ENCODE measurements at regions not wholly inside any gene's neighbourhood (a gene's known extent, or its start where the extent isn't known, plus 50 kb on each side); places are given as distances from the start of the nearest gene placed in this dataset.

DNA sequence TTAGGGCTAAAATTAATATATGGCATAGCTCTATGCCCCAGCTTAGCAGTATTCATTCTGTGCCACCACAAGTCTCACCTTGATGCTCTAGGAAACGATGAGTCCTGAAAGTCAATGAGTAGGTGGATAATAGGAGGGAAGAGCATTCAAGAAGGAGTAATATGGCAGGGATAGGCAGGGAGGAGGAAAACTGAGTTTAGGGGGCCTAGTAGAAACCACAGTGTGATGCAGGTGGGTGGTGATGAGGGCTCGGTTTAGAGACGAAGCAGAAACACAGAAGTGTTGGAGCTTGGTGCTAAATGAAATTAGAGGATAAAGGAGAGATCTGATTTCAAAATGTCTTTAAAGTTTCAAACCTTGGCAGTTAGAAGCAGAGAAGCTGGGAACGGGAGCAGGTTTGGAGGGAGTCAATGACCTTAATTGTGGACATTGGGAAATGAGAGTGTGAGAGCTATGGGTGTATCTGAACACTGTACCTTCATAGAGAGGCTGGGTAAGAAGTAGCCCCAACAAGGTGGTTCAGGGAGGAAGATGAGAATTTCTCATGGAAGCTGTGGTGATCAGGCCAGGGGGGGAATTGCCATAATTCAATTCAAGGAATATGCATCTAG is 144.7 kb upstream of the CPSF6 start:
- TF ChIP-seq, protein P1, sequence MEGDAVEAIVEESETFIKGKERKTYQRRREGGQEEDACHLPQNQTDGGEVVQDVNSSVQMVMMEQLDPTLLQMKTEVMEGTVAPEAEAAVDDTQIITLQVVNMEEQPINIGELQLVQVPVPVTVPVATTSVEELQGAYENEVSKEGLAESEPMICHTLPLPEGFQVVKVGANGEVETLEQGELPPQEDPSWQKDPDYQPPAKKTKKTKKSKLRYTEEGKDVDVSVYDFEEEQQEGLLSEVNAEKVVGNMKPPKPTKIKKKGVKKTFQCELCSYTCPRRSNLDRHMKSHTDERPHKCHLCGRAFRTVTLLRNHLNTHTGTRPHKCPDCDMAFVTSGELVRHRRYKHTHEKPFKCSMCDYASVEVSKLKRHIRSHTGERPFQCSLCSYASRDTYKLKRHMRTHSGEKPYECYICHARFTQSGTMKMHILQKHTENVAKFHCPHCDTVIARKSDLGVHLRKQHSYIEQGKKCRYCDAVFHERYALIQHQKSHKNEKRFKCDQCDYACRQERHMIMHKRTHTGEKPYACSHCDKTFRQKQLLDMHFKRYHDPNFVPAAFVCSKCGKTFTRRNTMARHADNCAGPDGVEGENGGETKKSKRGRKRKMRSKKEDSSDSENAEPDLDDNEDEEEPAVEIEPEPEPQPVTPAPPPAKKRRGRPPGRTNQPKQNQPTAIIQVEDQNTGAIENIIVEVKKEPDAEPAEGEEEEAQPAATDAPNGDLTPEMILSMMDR (IDR thresholded peaks at IDR 0.05; ENCODE audit: unreplicated experiment) = no peak
- Mint-ChIP-seq H3K36me3 (ENCODE audit: insufficient read depth) (no peaks in the 10 kb centered on the region), H3K4me3 (ENCODE audit: low read depth) (no peak overlapping the region), H3K9me3 (ENCODE audit: low read depth) (no peaks in the 10 kb centered on the region), H3K4me1 (ENCODE audit: low read depth) (peaks cover 5% of the 10 kb centered on the region), H3K27me3 (peaks cover 5% of the 10 kb centered on the region), H3K27ac (no peak overlapping the region)
- no peak for DNase-seq (ENCODE audit: low spot score, unreplicated experiment)

DNA sequence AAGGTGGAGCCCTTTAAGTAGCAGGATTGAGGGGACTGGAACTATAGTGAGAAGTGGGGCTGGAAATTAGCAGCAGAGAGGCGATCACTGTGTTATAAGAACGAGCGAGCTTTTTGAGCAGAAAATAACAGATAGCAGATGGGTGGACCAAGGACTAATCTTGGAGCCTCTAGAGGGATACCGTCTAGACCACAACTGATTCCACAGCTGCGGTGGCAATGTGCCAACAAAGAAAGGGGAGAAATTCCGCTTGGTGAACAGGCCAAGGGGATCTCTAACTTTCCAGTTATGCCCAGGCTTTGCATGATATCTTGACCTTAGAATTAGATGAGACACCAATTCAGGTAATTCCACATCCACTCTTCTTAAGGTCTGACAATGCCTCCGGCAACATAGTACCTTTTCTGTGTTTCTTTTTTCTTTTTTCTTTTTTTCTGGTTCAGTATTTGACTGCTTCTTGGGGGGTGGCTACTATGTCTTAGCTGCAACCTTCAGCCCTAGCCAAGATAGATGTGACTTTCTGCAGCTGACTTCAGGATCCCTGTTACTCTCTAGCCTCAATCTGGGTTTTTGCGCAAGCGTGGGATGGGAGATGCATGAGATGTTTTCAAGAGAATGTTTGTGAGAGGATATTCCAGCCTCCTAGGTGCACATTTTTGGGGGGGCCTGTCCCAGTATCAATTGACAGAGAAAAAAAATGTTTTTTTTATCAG is 143.4 kb upstream of the CPSF6 start:
- Mint-ChIP-seq H3K9me3 (ENCODE audit: low read depth) (no peaks in the 10 kb centered on the region), H3K27me3 (peaks cover 5% of the 10 kb centered on the region), H3K36me3 (ENCODE audit: insufficient read depth) (no peaks in the 10 kb centered on the region), H3K4me1 (ENCODE audit: low read depth) (peaks cover 5% of the 10 kb centered on the region), H3K27ac (no peak overlapping the region), H3K4me3 (ENCODE audit: low read depth) (no peak overlapping the region)
- no peak for DNase-seq (ENCODE audit: low spot score, unreplicated experiment)
- TF ChIP-seq, protein P1 (IDR thresholded peaks at IDR 0.05; ENCODE audit: unreplicated experiment) = no peak

DNA sequence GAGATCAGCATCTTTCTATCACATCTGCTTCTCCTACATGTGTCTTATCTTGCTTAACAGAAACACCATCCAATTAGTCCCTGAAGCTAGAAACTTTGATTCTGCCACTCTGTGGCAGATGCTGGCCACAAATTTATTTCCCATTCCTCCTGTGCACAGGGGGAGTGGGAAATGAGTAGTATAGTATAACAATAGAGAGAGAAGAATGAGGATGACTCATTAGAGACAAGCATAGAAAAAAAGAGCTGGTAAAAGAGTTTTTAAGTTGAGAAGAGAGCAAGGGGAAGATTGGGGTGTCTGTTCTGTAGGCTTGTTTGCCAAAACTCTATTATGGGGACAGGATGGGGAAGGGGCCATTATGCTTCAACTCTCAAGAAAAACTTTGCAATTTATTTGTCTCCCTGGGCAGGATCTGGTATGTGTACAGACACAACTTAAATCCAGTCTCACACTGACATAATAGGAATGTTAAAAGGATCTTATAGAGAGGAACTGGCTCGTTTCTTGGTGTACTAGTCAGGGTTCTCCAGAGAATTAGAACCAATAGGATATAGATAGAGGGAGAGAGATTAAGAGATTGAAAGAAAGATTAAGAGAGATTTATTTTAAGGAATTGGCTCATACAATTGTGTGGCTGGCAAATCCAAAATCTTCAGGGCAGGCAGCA is 142.6 kb upstream of the CPSF6 start:
- H3K36me3 Mint-ChIP-seq (ENCODE audit: insufficient read depth) = no peaks in the 10 kb centered on the region
- no peak overlapping the region for H3K27ac Mint-ChIP-seq
- peaks cover 5% of the 10 kb centered on the region for H3K4me1 Mint-ChIP-seq (ENCODE audit: low read depth)
- H3K9me3 Mint-ChIP-seq (ENCODE audit: low read depth) = no peaks in the 10 kb centered on the region
- H3K4me3 Mint-ChIP-seq (ENCODE audit: low read depth) = no peak overlapping the region
- peaks cover 5% of the 10 kb centered on the region for H3K27me3 Mint-ChIP-seq
- no peak for DNase-seq (ENCODE audit: low spot score, unreplicated experiment)
- TF ChIP-seq, protein P1 (IDR thresholded peaks at IDR 0.05; ENCODE audit: unreplicated experiment) = no peak

DNA sequence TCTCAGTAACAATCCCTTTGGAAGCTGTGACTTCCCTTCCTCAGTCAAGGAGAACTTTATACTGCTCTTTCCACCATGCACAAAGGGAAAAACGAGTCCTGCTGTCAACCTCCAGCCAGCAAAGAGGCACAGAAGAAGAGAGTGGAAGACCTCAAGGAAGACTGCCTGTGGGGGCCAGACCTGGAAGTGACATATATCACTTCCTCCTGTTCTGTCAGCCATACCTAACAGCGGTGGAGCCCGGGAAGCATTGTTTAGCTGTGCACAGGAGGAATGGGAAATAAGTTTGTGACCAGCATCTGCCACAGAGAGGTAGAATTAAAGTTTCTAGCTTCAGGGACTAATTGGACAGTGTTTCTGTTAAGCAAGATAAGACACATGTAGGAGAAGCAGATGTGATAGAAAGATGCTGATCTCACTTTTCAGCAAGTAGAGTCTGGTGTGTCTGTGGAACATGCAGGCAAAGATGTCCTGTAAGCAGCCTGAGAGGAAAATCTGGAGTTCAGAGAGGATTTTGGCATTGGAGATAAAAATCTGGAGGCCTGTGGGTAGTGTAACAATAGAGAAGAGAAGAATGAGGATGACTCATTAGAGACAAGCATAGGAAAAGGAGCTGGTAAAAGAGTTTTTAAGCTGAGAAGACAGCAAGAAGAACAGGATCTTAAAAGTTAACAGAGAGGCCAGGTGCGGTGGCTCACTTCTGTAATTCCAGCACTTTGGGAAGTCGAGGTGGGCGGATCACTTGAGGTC is 141.6 kb upstream of the CPSF6 start:
- Mint-ChIP-seq H3K27ac (no peak overlapping the region), H3K4me3 (ENCODE audit: low read depth) (no peak overlapping the region), H3K9me3 (ENCODE audit: low read depth) (no peaks in the 10 kb centered on the region), H3K4me1 (ENCODE audit: low read depth) (peaks cover 1% of the 10 kb centered on the region), H3K27me3 (peaks cover 5% of the 10 kb centered on the region), H3K36me3 (ENCODE audit: insufficient read depth) (no peaks in the 10 kb centered on the region)
- no peak for DNase-seq (ENCODE audit: low spot score, unreplicated experiment)
- TF ChIP-seq, protein P1 (IDR thresholded peaks at IDR 0.05; ENCODE audit: unreplicated experiment) = no peak

DNA sequence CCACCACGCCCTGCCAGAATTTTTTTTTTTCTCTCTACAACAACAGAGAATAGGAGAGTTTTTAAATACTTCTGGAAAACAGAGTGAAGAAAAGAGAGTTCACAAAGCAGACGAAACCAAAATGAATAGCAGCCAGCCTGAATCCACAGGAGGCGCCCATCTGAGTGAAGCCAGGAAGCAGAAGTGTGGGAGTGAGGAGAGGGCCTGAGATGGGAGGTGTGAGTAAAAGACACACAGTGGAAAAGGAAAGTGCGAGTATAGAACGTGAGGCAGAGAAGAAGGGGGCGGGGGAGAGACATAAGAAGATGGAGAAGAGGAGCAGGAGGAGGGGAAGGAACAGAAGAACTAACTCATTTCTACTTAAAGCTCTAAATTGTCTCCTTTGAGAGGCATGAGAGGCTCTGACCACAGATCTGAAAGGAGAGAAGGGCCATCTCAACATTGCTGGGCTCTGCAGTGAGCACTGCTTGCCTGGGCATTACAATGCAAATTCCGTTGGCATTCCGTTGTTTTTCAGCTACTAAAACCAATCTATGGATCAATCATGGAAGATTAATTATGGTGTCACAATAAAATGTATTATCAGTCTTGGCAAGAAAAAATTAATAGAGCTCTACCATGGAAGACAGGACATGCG is 140.1 kb upstream of the CPSF6 start:
- TF ChIP-seq, protein P1 (IDR thresholded peaks at IDR 0.05; ENCODE audit: unreplicated experiment) = no peak
- Mint-ChIP-seq H3K36me3 (ENCODE audit: insufficient read depth) (no peaks in the 10 kb centered on the region), H3K4me1 (ENCODE audit: low read depth) (peaks cover 1% of the 10 kb centered on the region), H3K4me3 (ENCODE audit: low read depth) (no peak overlapping the region), H3K9me3 (ENCODE audit: low read depth) (no peaks in the 10 kb centered on the region), H3K27ac (peak overlapping the region; percentile 35), H3K27me3 (peaks cover 3% of the 10 kb centered on the region)
- DNase-seq (ENCODE audit: low spot score, unreplicated experiment) = no peak
